GM19455 (cell line): ENCODE measurements at regions not wholly inside any gene's neighbourhood (a gene's known extent, or its start where the extent isn't known, plus 50 kb on each side); places are given as distances from the start of the nearest gene placed in this dataset.
"Not testable (repeated sequence)": the region's sequence is repeated elsewhere in the genome, so short reads cannot be mapped to it uniquely, and the experiment has no call there.

ENCODE experiments used
- ATAC-seq: cut with Tn5 transposase; IDR thresholded peaks from one replicate; pipeline ENCODE4 v1.9.1; 2021; ENCODE audit not compliant: unreplicated experiment

GRCh38 chrX:124690495-124690894 lies 344.1 kb downstream of the SH2D1A start:
- no peak for ATAC-seq

- no peak for ATAC-seq
These were observed 353.5 kb downstream of the SH2D1A start for GRCh38 chrX:124699876-124700275.

GRCh38 chrX:124717537-124717936 lies 371.2 kb downstream of the SH2D1A start:
- no peak for ATAC-seq

GRCh38 chrX:124719060-124719459 lies 372.7 kb downstream of the SH2D1A start:
- no peak for ATAC-seq

GRCh38 chrX:124720532-124720931 lies 374.2 kb downstream of the SH2D1A start:
- no peak for ATAC-seq

GRCh38 chrX:124725502-124725901 lies 379.1 kb downstream of the SH2D1A start:
- no peak for ATAC-seq

- no peak for ATAC-seq
These were observed 379.9 kb downstream of the SH2D1A start for GRCh38 chrX:124726292-124726691.

- no peak for ATAC-seq
These were observed 380.5 kb downstream of the SH2D1A start for GRCh38 chrX:124726881-124727280.

GRCh38 chrX:124736553-124737270 lies 390.3 kb downstream of the SH2D1A start:
- ATAC-seq: no peak

- no peak for ATAC-seq
These were observed 391.4 kb downstream of the SH2D1A start for GRCh38 chrX:124737771-124738170.

- no peak for ATAC-seq
These were observed 400.9 kb downstream of the SH2D1A start for GRCh38 chrX:124747295-124747694.

- ATAC-seq: no peak
These were observed 418.0 kb downstream of the SH2D1A start for GRCh38 chrX:124764354-124764753.

- no peak for ATAC-seq
These were observed 422.8 kb downstream of the SH2D1A start for GRCh38 chrX:124769166-124769565.

GRCh38 chrX:124771292-124771691 lies 424.9 kb downstream of the SH2D1A start:
- no peak for ATAC-seq

- ATAC-seq: not testable (repeated sequence)
These were observed 441.9 kb downstream of the SH2D1A start for GRCh38 chrX:124788253-124788652.

GRCh38 chrX:124789874-124790273 lies 443.5 kb downstream of the SH2D1A start:
- not testable (repeated sequence) for ATAC-seq

GRCh38 chrX:124791492-124792095 lies 445.2 kb downstream of the SH2D1A start:
- no peak for ATAC-seq

- no peak for ATAC-seq
These were observed 450.6 kb downstream of the SH2D1A start for GRCh38 chrX:124796989-124797388.

GRCh38 chrX:124804962-124805361 lies 458.6 kb downstream of the SH2D1A start:
- no peak for ATAC-seq

GRCh38 chrX:124805486-124805885 lies 459.1 kb downstream of the SH2D1A start:
- ATAC-seq: no peak

- ATAC-seq: no peak
These were observed 467.7 kb downstream of the SH2D1A start for GRCh38 chrX:124814106-124814505.

- no peak for ATAC-seq
These were observed 471.7 kb downstream of the SH2D1A start for GRCh38 chrX:124818033-124818432.

GRCh38 chrX:124818764-124819163 lies 472.4 kb downstream of the SH2D1A start:
- ATAC-seq: no peak
